ENCODE measurements at regions not wholly inside any gene's neighbourhood (a gene's known extent, or its start where the extent isn't known, plus 50 kb on each side); places are given as distances from the start of the nearest gene placed in this dataset.

DNA sequence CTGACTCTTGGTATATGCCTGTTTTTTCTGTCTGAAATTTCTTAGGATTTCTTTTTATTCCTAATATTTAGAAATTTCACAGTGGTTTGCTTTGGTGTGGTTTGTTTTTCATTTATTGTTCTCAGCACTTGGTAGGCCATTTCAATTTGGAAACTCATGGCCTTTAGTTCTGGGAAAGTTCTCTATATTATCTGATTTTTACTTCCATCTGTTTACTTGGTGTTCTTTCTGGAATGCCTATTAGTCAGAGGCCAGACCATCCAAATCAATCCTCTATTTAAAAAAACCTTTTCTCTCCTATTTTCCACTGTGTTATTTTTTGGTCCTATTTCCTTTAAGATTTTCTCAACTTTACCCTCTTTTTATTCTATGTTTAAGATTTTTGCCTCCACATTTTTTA lies 188.1 kb upstream of the SFRP2 start:
- Mint-ChIP-seq H3K27ac (ENCODE audit: unreplicated experiment) (no peak overlapping the region), H3K27me3 (ENCODE audit: unreplicated experiment) (peaks cover 3% of the 10 kb centered on the region), H3K4me3 (ENCODE audit: unreplicated experiment) (no peak overlapping the region), H3K9me3 (ENCODE audit: unreplicated experiment) (peaks cover 8% of the 10 kb centered on the region), H3K4me1 (ENCODE audit: unreplicated experiment) (no peaks in the 10 kb centered on the region), H3K36me3 (ENCODE audit: low read depth, unreplicated experiment) (peaks cover 8% of the 10 kb centered on the region)
- DNase-seq (ENCODE audit: low spot score) = no peak
- TF ChIP-seq, protein P1, sequence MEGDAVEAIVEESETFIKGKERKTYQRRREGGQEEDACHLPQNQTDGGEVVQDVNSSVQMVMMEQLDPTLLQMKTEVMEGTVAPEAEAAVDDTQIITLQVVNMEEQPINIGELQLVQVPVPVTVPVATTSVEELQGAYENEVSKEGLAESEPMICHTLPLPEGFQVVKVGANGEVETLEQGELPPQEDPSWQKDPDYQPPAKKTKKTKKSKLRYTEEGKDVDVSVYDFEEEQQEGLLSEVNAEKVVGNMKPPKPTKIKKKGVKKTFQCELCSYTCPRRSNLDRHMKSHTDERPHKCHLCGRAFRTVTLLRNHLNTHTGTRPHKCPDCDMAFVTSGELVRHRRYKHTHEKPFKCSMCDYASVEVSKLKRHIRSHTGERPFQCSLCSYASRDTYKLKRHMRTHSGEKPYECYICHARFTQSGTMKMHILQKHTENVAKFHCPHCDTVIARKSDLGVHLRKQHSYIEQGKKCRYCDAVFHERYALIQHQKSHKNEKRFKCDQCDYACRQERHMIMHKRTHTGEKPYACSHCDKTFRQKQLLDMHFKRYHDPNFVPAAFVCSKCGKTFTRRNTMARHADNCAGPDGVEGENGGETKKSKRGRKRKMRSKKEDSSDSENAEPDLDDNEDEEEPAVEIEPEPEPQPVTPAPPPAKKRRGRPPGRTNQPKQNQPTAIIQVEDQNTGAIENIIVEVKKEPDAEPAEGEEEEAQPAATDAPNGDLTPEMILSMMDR (IDR thresholded peaks at IDR 0.05; ENCODE audit: unreplicated experiment) = no peak

DNA sequence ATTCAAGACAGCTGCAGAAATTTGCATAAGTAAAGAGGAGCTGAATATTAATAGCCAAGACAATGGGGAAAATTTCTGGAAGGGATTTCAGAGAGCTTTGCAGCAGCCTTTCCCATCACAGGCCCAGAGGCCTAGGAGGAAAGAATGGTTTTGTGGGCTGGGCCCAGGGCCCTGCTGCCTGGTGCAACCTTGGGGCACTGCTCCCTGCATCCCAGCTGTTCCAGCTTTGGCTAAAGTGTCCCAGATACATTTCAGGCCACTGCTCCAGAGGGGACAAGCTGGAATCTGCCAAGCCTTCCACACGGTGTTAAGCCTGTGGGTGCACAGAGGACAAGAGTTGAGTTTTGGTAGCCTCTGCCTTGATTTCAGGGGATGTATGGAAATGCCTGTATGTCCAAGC lies 185.6 kb upstream of the SFRP2 start:
- H3K4me3 Mint-ChIP-seq (ENCODE audit: unreplicated experiment) = no peak overlapping the region
- H3K36me3 Mint-ChIP-seq (ENCODE audit: low read depth, unreplicated experiment) = peaks cover 8% of the 10 kb centered on the region
- TF ChIP-seq, protein P1 (IDR thresholded peaks at IDR 0.05; ENCODE audit: unreplicated experiment) = no peak
- DNase-seq (ENCODE audit: low spot score) = no peak
- H3K9me3 Mint-ChIP-seq (ENCODE audit: unreplicated experiment) = peaks cover 8% of the 10 kb centered on the region
- H3K27ac Mint-ChIP-seq (ENCODE audit: unreplicated experiment) = no peak overlapping the region
- peaks cover 3% of the 10 kb centered on the region for H3K27me3 Mint-ChIP-seq (ENCODE audit: unreplicated experiment)
- no peaks in the 10 kb centered on the region for H3K4me1 Mint-ChIP-seq (ENCODE audit: unreplicated experiment)

DNA sequence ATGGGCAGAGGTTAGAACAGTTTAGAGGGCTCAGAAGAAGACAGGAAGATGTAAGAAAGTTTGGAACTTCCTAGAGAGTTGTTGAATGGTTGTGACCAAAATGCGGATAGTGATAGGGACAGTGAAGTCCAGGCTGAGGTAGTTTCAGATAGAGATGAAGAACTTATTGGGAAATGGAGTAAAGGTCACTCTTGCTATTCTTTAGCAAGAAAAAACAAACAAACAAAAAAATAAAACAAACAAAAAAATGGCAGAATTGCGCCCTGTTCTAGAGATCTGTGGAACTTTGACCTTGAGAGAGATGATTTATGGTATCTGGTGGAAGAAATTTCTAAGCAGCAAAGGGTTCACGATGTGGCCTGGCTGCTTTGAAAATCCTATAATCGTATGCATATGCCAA lies 185.1 kb upstream of the SFRP2 start:
- peaks cover 8% of the 10 kb centered on the region for H3K36me3 Mint-ChIP-seq (ENCODE audit: low read depth, unreplicated experiment)
- no peak for DNase-seq (ENCODE audit: low spot score)
- no peak overlapping the region for H3K27ac Mint-ChIP-seq (ENCODE audit: unreplicated experiment)
- TF ChIP-seq, protein P1 (IDR thresholded peaks at IDR 0.05; ENCODE audit: unreplicated experiment) = no peak
- peaks cover 8% of the 10 kb centered on the region for H3K9me3 Mint-ChIP-seq (ENCODE audit: unreplicated experiment)
- H3K4me1 Mint-ChIP-seq (ENCODE audit: unreplicated experiment) = no peaks in the 10 kb centered on the region
- H3K4me3 Mint-ChIP-seq (ENCODE audit: unreplicated experiment) = peak overlapping the region; percentile 2
- H3K27me3 Mint-ChIP-seq (ENCODE audit: unreplicated experiment) = peaks cover 3% of the 10 kb centered on the region

DNA sequence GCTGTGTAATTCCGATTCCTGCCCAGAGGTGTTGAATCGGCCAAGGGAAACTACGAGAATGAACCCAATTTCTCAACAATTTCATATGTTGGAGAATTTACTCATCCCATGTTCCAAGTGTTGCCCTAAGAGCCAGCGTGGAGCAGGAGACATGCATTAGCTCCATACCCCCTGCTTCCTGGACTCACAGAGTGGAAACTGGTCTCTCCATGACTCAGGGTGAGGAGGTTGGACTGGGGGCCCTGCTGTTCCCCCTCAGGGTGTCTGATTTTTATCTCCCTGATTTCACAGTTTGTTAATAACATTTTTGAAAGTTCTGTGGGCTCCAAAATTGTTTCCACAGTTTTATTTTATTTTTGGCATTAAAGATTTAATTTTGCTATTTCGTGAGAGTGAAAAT lies 183.0 kb upstream of the SFRP2 start:
- TF ChIP-seq, protein P1 (IDR thresholded peaks at IDR 0.05; ENCODE audit: unreplicated experiment) = no peak
- no peak for DNase-seq (ENCODE audit: low spot score)
- no peak overlapping the region for H3K4me3 Mint-ChIP-seq (ENCODE audit: unreplicated experiment)
- no peaks in the 10 kb centered on the region for H3K4me1 Mint-ChIP-seq (ENCODE audit: unreplicated experiment)
- no peak overlapping the region for H3K27ac Mint-ChIP-seq (ENCODE audit: unreplicated experiment)
- H3K36me3 Mint-ChIP-seq (ENCODE audit: low read depth, unreplicated experiment) = peaks cover 8% of the 10 kb centered on the region
- H3K9me3 Mint-ChIP-seq (ENCODE audit: unreplicated experiment) = peaks cover 8% of the 10 kb centered on the region
- H3K27me3 Mint-ChIP-seq (ENCODE audit: unreplicated experiment) = peaks cover 3% of the 10 kb centered on the region

DNA sequence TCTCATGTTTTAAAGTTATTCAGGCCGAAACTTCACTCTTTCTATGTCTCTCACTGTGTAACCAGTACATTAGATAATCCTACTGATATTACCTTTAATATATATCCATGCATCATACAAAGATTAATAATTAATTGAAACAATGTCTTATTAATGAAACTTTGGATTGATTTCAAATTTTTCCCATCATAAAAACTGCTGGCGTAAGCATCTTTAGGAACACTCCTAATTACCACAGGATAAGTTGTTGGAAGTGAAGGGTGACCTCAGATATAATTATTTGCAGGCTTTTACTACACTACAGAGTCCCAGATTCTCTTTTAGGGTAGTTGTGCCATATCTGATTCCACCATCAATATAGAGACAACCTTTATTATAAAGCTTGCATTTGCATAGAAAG lies 181.3 kb upstream of the SFRP2 start:
- Mint-ChIP-seq H3K4me3 (ENCODE audit: unreplicated experiment) (no peak overlapping the region), H3K4me1 (ENCODE audit: unreplicated experiment) (no peaks in the 10 kb centered on the region), H3K9me3 (ENCODE audit: unreplicated experiment) (peaks cover 8% of the 10 kb centered on the region), H3K27ac (ENCODE audit: unreplicated experiment) (no peak overlapping the region), H3K27me3 (ENCODE audit: unreplicated experiment) (peaks cover 3% of the 10 kb centered on the region), H3K36me3 (ENCODE audit: low read depth, unreplicated experiment) (peaks cover 8% of the 10 kb centered on the region)
- no peak for DNase-seq (ENCODE audit: low spot score)
- TF ChIP-seq, protein P1 (IDR thresholded peaks at IDR 0.05; ENCODE audit: unreplicated experiment) = no peak
